Testis (tissue), 2 donors: ENCODE measurements at regions not wholly inside any gene's neighbourhood (a gene's known extent, or its start where the extent isn't known, plus 50 kb on each side); places are given as distances from the start of the nearest gene placed in this dataset.

Experiments
- POLR2A ChIP-seq: fragments of 450-650 bp; IDR thresholded peaks from one replicate; pipeline ENCODE4 v1.6.1; 2017; ENCODE audit warnings: antibody characterized with exemption, mild to moderate bottlenecking, moderate library complexity
- TF ChIP-seq, protein P1 (sequence below), 3 experiments: fragments of 450-650 bp in 2 of 3; fragments of 200-600 bp in 1 of 3; sonication (generic) in 1 of 3; IDR thresholded peaks; one replicate each; pipeline ENCODE4 v1.5.1; 2016 to 2019; ENCODE audit warnings: antibody characterized with exemption in 3 of 3, mild to moderate bottlenecking in 2 of 3, moderate library complexity in 1 of 3

DNA sequence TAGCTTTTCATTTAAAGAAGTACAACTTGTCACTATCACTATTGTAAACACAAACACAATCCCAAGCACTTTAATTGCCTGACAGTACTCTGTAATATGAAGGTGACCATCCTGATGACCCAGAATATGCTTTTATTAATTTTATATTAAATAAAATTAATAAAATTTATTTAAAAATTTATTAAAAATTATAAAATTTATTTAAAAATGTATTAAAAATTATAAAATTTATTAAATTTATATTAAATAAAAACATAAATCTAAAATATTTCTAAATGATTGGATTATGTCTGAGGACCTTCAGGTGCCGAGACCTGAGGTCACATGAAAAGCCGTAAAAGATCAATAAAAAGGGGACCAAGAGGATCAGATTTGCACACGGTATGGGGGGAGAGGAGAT is 229.8 kb upstream of the KIRREL3 start:
- TF ChIP-seq, protein P1, sequence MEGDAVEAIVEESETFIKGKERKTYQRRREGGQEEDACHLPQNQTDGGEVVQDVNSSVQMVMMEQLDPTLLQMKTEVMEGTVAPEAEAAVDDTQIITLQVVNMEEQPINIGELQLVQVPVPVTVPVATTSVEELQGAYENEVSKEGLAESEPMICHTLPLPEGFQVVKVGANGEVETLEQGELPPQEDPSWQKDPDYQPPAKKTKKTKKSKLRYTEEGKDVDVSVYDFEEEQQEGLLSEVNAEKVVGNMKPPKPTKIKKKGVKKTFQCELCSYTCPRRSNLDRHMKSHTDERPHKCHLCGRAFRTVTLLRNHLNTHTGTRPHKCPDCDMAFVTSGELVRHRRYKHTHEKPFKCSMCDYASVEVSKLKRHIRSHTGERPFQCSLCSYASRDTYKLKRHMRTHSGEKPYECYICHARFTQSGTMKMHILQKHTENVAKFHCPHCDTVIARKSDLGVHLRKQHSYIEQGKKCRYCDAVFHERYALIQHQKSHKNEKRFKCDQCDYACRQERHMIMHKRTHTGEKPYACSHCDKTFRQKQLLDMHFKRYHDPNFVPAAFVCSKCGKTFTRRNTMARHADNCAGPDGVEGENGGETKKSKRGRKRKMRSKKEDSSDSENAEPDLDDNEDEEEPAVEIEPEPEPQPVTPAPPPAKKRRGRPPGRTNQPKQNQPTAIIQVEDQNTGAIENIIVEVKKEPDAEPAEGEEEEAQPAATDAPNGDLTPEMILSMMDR (IDR thresholded peaks at IDR 0.05), result no peak
- no peak for TF ChIP-seq POLR2A
